Peyer's patch (tissue), 4 donors: ENCODE measurements at regions not wholly inside any gene's neighbourhood (a gene's known extent, or its start where the extent isn't known, plus 50 kb on each side); places are given as distances from the start of the nearest gene placed in this dataset.

Source experiments
- POLR2A ChIP-seq, 2 donors: fragments of 450-650 bp; IDR thresholded peaks; one replicate each; pipeline ENCODE4 v1.5.1; 2017; ENCODE audit warnings: antibody characterized with exemption in 2 of 2, mild to moderate bottlenecking in 2 of 2, moderate library complexity in 2 of 2
- TF ChIP-seq, protein P1 (sequence below), 6 experiments: fragments of 450-650 bp in 4 of 6; fragments of 200-600 bp in 2 of 6; sonication (generic) in 1 of 6; IDR thresholded peaks; one replicate each; pipeline ENCODE4 v1.5.1; 2017 to 2019; ENCODE audit warnings: antibody characterized with exemption in 6 of 6, mild to moderate bottlenecking in 3 of 6, moderate library complexity in 1 of 6

DNA sequence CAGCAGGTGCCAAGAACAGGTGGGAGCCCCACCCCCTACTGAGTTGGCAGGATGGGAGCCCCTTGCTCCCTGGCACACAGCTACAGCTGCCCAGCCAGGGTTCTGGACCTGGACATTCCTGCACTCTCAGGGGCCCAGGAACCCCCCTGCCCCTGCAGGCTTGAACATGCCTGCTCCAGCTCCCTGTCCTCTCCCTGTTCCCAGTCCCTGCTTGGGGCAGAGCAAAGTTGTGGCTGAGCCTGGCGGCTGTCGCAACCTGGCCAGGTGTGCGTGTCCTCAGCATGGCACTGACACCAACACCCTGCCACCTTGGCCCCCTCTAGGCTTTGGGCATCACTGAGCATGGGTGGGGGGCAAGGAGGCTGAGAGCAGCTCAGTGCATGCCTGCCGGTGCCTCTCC lies 491.2 kb upstream of the NOX3 start:
- TF ChIP-seq POLR2A (IDR thresholded peaks at IDR 0.05), result no peak
- TF ChIP-seq, protein P1, sequence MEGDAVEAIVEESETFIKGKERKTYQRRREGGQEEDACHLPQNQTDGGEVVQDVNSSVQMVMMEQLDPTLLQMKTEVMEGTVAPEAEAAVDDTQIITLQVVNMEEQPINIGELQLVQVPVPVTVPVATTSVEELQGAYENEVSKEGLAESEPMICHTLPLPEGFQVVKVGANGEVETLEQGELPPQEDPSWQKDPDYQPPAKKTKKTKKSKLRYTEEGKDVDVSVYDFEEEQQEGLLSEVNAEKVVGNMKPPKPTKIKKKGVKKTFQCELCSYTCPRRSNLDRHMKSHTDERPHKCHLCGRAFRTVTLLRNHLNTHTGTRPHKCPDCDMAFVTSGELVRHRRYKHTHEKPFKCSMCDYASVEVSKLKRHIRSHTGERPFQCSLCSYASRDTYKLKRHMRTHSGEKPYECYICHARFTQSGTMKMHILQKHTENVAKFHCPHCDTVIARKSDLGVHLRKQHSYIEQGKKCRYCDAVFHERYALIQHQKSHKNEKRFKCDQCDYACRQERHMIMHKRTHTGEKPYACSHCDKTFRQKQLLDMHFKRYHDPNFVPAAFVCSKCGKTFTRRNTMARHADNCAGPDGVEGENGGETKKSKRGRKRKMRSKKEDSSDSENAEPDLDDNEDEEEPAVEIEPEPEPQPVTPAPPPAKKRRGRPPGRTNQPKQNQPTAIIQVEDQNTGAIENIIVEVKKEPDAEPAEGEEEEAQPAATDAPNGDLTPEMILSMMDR (IDR thresholded peaks at IDR 0.05), result no peak
